ENCODE measurements at regions not wholly inside any gene's neighbourhood (a gene's known extent, or its start where the extent isn't known, plus 50 kb on each side); places are given as distances from the start of the nearest gene placed in this dataset.
"Not testable (repeated sequence)": the region's sequence is repeated elsewhere in the genome, so short reads cannot be mapped to it uniquely, and the experiment has no call there.

DNA sequence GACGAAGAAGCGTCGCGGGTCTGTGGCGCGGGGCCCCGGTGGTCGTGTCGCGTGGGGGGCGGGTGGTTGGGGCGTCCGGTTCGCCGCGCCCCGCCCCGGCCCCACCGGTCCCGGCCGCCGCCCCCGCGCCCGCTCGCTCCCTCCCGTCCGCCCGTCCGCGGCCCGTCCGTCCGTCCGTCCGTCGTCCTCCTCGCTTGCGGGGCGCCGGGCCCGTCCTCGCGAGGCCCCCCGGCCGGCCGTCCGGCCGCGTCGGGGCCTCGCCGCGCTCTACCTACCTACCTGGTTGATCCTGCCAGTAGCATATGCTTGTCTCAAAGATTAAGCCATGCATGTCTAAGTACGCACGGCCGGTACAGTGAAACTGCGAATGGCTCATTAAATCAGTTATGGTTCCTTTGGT lies 1533.5 kb upstream of the TPTE start:
- H3K36me3 ChIP-seq (ENCODE audit: control insufficient read depth, insufficient read depth, low read length); DNase-seq (ENCODE audit: low read depth, low spot score); H3K27ac ChIP-seq (ENCODE audit: low read length); H3K4me1 ChIP-seq (ENCODE audit: control insufficient read depth, insufficient read depth, low read length); H3K4me3 ChIP-seq (ENCODE audit: low read length); H3K27me3 ChIP-seq (ENCODE audit: control insufficient read depth, insufficient read depth, low read length): not testable (repeated sequence)
- WGBS (ENCODE audit: insufficient coverage, insufficient read length), result no CpG with 5 or more reads among the region's 58 CpGs
- peaks cover 15% of the 10 kb centered on the region for H3K9me3 ChIP-seq (ENCODE audit: control insufficient read depth, insufficient read depth, low read length)

DNA sequence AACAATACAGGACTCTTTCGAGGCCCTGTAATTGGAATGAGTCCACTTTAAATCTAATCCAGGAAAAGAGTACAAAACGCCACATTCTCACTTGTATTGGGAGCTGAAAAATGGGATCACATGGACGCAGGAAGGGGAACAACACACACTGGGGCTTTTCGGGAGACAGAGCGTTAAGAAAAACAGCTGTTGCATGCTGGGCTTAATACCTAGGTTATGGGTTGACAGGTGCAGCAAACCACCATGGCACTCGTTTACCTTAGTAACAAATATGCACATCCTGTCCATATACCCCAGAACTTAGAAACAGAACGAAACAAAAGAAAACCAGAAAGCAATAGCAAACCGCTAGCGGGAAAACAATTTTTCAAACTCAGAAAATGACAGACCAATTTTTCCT lies 1532.7 kb upstream of the TPTE start:
- Histone ChIP-seq H3K27me3 (ENCODE audit: control insufficient read depth, insufficient read depth, low read length) (no peaks in the 10 kb centered on the region), H3K4me1 (ENCODE audit: control insufficient read depth, insufficient read depth, low read length) (no peaks in the 10 kb centered on the region), H3K4me3 (ENCODE audit: low read length) (no peak overlapping the region), H3K27ac (ENCODE audit: low read length) (no peak overlapping the region), H3K9me3 (ENCODE audit: control insufficient read depth, insufficient read depth, low read length) (peaks cover 15% of the 10 kb centered on the region), H3K36me3 (ENCODE audit: control insufficient read depth, insufficient read depth, low read length) (no peaks in the 10 kb centered on the region)
- DNase-seq (ENCODE audit: low read depth, low spot score), result no peak
- WGBS (ENCODE audit: insufficient coverage, insufficient read length), result no CpG with 5 or more reads among the region's 9 CpGs

DNA sequence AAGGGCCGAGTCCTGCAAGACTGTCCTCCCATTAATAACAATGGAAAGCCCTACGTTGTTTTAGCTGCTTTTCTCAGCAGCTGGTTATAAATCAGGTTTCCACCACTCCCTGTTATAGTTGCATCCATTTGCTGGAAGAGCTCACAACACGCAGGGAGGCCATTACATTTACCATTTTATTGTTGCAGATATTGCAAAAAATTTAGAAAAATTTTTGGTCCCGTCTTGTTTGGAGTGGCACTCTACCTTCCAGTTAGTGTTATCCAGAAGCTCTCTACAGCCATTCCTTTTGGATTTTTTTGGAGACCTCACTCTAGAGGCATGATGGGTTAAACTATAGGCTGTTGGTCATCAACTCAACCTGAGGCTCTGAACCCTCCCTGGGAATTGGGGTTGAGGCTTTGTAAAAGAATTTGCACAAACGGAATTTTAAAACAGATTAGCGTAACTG lies 1532.1 kb upstream of the TPTE start:
- peak; percentile 87 for DNase-seq (ENCODE audit: low read depth, low spot score)
- Histone ChIP-seq H3K27ac (ENCODE audit: low read length) (no peak overlapping the region), H3K4me1 (ENCODE audit: control insufficient read depth, insufficient read depth, low read length) (no peaks in the 10 kb centered on the region), H3K9me3 (ENCODE audit: control insufficient read depth, insufficient read depth, low read length) (peaks cover 17% of the 10 kb centered on the region), H3K27me3 (ENCODE audit: control insufficient read depth, insufficient read depth, low read length) (no peaks in the 10 kb centered on the region), H3K36me3 (ENCODE audit: control insufficient read depth, insufficient read depth, low read length) (no peaks in the 10 kb centered on the region), H3K4me3 (ENCODE audit: low read length) (no peak overlapping the region)
- WGBS (ENCODE audit: insufficient coverage, insufficient read length), result no CpG with 5 or more reads among the region's 6 CpGs

DNA sequence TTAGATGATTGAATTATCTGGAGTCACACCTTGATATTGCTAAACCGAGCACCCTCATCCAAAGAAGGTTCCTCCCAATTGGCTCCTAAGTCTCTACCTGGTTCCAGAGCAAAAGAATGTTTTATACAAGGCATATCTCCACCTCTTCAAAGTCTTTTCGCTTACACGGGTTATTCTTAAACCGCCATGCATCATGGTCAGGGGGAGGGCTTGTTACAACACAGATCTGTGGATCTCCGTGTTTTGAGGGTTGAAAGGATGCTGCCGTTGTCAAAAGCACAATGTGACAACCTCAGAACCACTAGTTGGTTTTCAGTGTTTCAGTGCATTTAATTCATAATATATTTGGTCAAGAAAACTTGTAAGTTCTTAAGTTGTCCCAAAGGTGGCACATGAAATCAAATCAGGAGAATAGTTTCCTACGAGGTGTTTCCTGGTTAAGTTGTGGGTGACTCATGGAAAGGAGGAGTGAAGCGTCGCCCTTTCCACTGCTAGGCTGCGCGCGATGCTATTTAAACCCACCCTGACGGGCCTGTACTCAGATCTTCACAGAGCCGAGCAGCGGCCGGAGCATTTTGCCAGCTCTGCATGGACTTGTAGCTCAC lies 1531.6 kb upstream of the TPTE start:
- WGBS (ENCODE audit: insufficient coverage, insufficient read length), result no CpG with 5 or more reads among the region's 16 CpGs
- no peak overlapping the region for H3K4me3 ChIP-seq (ENCODE audit: low read length)
- H3K9me3 ChIP-seq (ENCODE audit: control insufficient read depth, insufficient read depth, low read length), result peaks cover 17% of the 10 kb centered on the region

DNA sequence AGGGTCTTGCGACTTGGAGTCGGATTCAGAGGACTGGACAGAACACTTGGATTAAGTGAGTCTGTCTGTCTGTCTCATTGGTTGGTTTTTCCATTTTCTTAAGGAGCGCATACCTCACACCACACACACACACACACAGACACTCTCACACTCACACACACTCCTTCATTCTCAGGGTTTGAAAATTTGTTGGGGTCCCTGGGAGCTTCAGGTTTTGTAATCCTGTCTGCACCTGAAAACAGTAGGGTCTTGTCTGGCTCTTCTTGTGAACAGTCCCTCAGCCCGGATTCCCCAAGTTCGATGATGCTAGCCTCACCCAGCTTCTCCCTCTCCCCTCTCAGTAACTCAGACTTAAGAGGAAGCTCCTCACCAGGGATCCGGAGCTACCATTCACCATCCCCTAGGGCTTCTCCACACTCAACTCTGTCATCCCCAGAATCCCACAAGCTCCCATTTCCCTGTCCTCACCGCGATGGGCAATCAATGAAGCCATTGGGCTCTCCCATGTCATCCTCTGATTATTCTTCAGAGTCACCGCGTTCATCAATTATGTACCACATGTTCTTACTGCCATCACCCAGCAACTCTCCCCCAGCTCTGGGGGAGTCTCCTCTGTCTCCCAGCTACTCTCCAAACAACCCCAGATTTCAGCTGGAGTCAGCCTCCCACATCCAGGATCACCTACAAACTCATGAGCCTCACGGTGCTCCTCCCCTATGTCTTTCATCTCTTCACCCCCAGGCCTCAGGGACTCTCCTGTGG lies 1530.9 kb upstream of the TPTE start:
- no peak overlapping the region for H3K4me3 ChIP-seq (ENCODE audit: low read length)
- H3K27ac ChIP-seq (ENCODE audit: low read length), result no peak overlapping the region
- peak; percentile 94 for DNase-seq (ENCODE audit: low read depth, low spot score)
- H3K4me1 ChIP-seq (ENCODE audit: control insufficient read depth, insufficient read depth, low read length), result no peaks in the 10 kb centered on the region
- peaks cover 17% of the 10 kb centered on the region for H3K9me3 ChIP-seq (ENCODE audit: control insufficient read depth, insufficient read depth, low read length)
- no peaks in the 10 kb centered on the region for H3K36me3 ChIP-seq (ENCODE audit: control insufficient read depth, insufficient read depth, low read length)
- WGBS (ENCODE audit: insufficient coverage, insufficient read length), result no CpG with 5 or more reads among the region's 11 CpGs
- no peaks in the 10 kb centered on the region for H3K27me3 ChIP-seq (ENCODE audit: control insufficient read depth, insufficient read depth, low read length)

More for the DNA sequence above, 1531.6 kb upstream of the TPTE start:
- Histone ChIP-seq H3K36me3 (ENCODE audit: control insufficient read depth, insufficient read depth, low read length) (no peaks in the 10 kb centered on the region), H3K27ac (ENCODE audit: low read length) (no peak overlapping the region), H3K27me3 (ENCODE audit: control insufficient read depth, insufficient read depth, low read length) (no peaks in the 10 kb centered on the region), H3K4me1 (ENCODE audit: control insufficient read depth, insufficient read depth, low read length) (no peaks in the 10 kb centered on the region)
- peak; percentile 86 for DNase-seq (ENCODE audit: low read depth, low spot score)

DNA sequence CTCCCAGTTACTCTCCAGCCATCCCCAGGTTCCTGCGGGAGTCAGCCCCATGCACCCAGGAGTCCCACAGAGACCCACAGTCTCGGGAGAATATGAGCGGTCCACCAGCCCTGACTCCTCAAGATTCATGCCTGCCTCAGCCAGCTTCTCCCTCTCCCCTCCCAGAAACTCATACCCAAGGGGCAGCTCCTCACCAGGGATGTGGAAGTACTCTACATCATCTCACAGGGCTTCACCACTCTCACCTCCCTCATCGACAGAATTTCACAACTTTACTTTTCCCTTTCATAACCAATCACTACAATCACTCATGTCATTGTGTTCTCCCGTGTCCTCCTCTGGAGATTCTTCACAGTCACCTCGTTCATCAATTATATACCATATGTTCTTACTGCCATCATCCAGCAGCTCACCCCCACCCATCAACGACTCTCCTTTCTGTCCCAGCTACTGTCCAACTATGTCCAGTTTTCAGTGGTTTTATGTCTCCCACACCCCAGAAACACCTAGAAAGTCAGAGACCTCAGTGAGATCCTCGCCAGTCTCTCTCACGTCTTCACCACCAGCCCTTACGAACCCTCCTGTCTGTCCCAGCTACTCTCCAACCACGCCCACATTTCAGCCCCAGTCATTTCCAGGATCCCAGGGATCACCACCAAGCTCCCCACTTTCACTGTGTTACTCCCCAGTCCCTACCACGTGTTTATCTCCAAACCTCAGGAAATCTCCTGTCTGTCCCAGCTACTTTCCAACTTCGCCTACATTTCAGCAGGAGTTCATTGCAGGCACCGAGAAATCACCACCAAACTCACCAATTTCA lies 1530.1 kb upstream of the TPTE start:
- Histone ChIP-seq H3K27me3 (ENCODE audit: control insufficient read depth, insufficient read depth, low read length) (no peaks in the 10 kb centered on the region), H3K27ac (ENCODE audit: low read length) (no peak overlapping the region), H3K4me1 (ENCODE audit: control insufficient read depth, insufficient read depth, low read length) (no peaks in the 10 kb centered on the region), H3K4me3 (ENCODE audit: low read length) (no peak overlapping the region), H3K36me3 (ENCODE audit: control insufficient read depth, insufficient read depth, low read length) (no peaks in the 10 kb centered on the region), H3K9me3 (ENCODE audit: control insufficient read depth, insufficient read depth, low read length) (peaks cover 19% of the 10 kb centered on the region)
- 86% methylated on average over 1 of the region's 14 CpGs for WGBS (ENCODE audit: insufficient coverage, insufficient read length)
- peak; percentile 92 for DNase-seq (ENCODE audit: low read depth, low spot score)

DNA sequence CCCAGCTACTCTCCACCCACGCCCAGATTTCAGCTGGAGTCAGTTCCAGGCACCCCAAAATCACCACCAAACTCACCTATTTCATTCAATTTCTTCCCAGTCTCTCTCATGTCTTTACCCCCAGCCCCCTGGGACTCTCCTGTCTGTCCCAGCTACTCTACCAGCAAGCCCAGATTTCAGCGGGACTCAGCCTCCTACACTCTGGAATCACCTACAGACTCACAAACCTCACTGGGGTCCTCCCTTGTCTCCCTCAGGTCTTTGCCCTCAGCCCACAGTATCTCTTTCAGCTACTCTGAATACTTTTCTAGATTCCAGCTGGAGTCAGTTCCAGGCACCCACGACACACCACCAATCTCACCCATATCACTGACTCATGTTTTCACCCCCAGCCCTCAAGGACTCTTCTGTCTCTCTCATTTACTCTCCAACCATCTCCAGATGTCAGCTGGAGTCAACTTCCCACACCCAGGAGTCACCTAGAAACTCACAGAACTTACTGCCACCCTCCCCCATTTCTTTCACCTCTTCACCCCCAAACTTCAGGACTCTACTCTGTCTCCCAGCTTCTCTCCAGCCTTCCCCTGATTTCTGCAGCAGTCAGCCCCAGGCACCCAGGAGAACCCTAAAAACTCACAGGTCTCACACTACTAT lies 1529.3 kb upstream of the TPTE start:
- peaks cover 19% of the 10 kb centered on the region for H3K9me3 ChIP-seq (ENCODE audit: control insufficient read depth, insufficient read depth, low read length)
- H3K36me3 ChIP-seq (ENCODE audit: control insufficient read depth, insufficient read depth, low read length), result no peaks in the 10 kb centered on the region
- no peaks in the 10 kb centered on the region for H3K4me1 ChIP-seq (ENCODE audit: control insufficient read depth, insufficient read depth, low read length)
- H3K27me3 ChIP-seq (ENCODE audit: control insufficient read depth, insufficient read depth, low read length), result no peaks in the 10 kb centered on the region
- H3K27ac ChIP-seq (ENCODE audit: low read length), result no peak overlapping the region
- DNase-seq (ENCODE audit: low read depth, low spot score), result peak; percentile 79
- no CpG with 5 or more reads among the region's 3 CpGs for WGBS (ENCODE audit: insufficient coverage, insufficient read length)
- H3K4me3 ChIP-seq (ENCODE audit: low read length), result no peak overlapping the region

DNA sequence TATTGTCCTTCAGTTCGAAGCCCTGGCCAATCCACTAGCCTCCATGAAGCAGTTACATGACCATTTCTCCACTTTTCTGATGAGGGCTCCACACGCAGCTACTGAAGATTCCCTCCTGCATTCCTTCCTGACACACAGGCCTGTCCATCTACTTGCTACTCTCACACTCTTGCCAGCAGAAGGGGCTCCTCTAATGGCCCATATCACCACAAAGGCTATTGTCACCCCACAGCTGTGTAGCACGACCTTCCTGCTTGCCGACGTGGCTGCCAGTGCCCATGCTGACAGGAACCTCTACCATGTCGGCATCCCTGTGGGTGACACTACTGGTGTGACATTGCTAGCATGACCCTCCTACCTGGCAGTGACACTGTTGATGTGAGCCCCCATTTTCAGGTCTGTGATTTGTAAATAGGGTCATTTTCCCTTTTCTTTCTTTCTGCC lies 1528.6 kb upstream of the TPTE start:
- Histone ChIP-seq H3K27ac (ENCODE audit: low read length) (no peak overlapping the region), H3K9me3 (ENCODE audit: control insufficient read depth, insufficient read depth, low read length) (peaks cover 19% of the 10 kb centered on the region), H3K27me3 (ENCODE audit: control insufficient read depth, insufficient read depth, low read length) (no peaks in the 10 kb centered on the region), H3K4me1 (ENCODE audit: control insufficient read depth, insufficient read depth, low read length) (no peaks in the 10 kb centered on the region), H3K4me3 (ENCODE audit: low read length) (no peak overlapping the region), H3K36me3 (ENCODE audit: control insufficient read depth, insufficient read depth, low read length) (no peaks in the 10 kb centered on the region)
- DNase-seq (ENCODE audit: low read depth, low spot score), result peak; percentile 91
- no CpG with 5 or more reads among the region's 6 CpGs for WGBS (ENCODE audit: insufficient coverage, insufficient read length)

DNA sequence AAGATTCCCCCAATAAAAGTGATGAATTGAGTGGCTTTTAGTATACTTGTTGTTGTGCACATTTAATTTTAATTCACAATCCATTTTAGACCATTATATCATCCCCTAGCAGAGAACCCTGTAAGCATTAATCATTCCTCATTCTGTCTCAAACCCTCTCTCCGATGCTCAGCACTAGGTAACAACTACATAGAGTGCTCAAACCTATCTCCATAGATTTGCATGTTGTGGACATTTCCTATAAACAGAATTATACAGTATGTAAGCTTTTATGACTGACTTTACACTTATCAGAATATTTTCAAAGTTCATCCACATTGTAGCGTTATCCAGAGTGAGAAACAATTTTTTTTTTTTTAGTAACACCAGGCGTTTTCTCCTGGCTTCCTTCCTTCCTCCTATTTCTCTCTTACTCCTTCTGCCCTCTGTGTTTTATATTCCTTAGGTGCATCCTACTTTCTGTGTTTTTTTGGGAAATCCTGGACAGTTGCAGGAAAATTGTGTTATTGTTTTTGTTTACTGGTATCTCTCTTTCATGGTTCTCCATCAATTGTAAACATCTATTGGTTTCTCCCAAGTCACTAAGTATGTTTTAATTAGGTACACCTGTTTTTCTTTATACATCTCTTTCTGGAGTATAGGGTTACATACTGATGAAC lies 1528.0 kb upstream of the TPTE start:
- Histone ChIP-seq H3K4me3 (ENCODE audit: low read length) (no peak overlapping the region), H3K36me3 (ENCODE audit: control insufficient read depth, insufficient read depth, low read length) (no peaks in the 10 kb centered on the region), H3K4me1 (ENCODE audit: control insufficient read depth, insufficient read depth, low read length) (no peaks in the 10 kb centered on the region), H3K27ac (ENCODE audit: low read length) (no peak overlapping the region), H3K9me3 (ENCODE audit: control insufficient read depth, insufficient read depth, low read length) (peaks cover 19% of the 10 kb centered on the region), H3K27me3 (ENCODE audit: control insufficient read depth, insufficient read depth, low read length) (no peaks in the 10 kb centered on the region)
- no CpG with 5 or more reads among the region's 3 CpGs for WGBS (ENCODE audit: insufficient coverage, insufficient read length)
- DNase-seq (ENCODE audit: low read depth, low spot score), result peak; percentile 66

All from iPS DF 6.9 (cell line).